K562 (cell line): ENCODE measurements at regions not wholly inside any gene's neighbourhood (a gene's known extent, or its start where the extent isn't known, plus 50 kb on each side); places are given as distances from the start of the nearest gene placed in this dataset.

ENCODE experiments used
- ETV6 ChIP-seq, 3 experiments: fragments of 150-350 bp in 1 of 3; sonication (generic) in 1 of 3; formaldehyde crosslinking in 1 of 3; IDR thresholded peaks; 2 replicates each; pipeline versions ENCODE4 v1.6.1 to v1.8.0; 2014 to 2022; ENCODE audit warnings: borderline replicate concordance in 2 of 3, low read depth in 2 of 3, antibody characterized with exemption in 1 of 3, low read length in 1 of 3, mild to moderate bottlenecking in 1 of 3, missing genetic modification reagents in 1 of 3
- FOSL1 ChIP-seq: fragments of 200-800 bp; sonication (Bioruptor generic); conservative IDR thresholded peaks from 2 replicates; pipeline ENCODE4 v1.6.1; 2016; ENCODE audit warnings: missing genetic modification characterization, missing compliant biosample characterization
- NFIX ChIP-seq: fragments of 250-450 bp; sonication (Bioruptor Pico); IDR thresholded peaks from 2 replicates; pipeline ENCODE4 v1.4.0; 2020; ENCODE audit warnings: low read depth, mild to moderate bottlenecking, moderate library complexity
- POLR3A ChIP-seq: IDR thresholded peaks from 2 replicates; pipeline ENCODE4 v1.6.1; 2011; ENCODE audit warnings: borderline replicate concordance, mild to moderate bottlenecking, moderate library complexity; ENCODE audit not compliant: insufficient read length, insufficient read depth; ENCODE audit errors: extremely low read depth
- RNF2 ChIP-seq: sonication (generic); IDR thresholded peaks from 2 replicates; pipeline ENCODE4 v1.6.1; 2016
- TF ChIP-seq, protein P1 (sequence below): sonication (generic); formaldehyde crosslinking; IDR thresholded peaks from 2 replicates; pipeline ENCODE4 v1.8.1; 2023; ENCODE audit warnings: mild to moderate bottlenecking, missing genetic modification reagents, moderate library complexity
- TF ChIP-seq, protein P2 (sequence below): fragments of 450-650 bp; IDR thresholded peaks from 2 replicates; pipeline ENCODE4 v1.6.1; 2016; ENCODE audit warnings: low read depth
- TF ChIP-seq, protein P3 (sequence below): sonication (generic); formaldehyde crosslinking; IDR thresholded peaks from 2 replicates; pipeline ENCODE4 v1.8.0; 2023; ENCODE audit warnings: missing genetic modification reagents, mild to moderate bottlenecking, borderline replicate concordance

DNA sequence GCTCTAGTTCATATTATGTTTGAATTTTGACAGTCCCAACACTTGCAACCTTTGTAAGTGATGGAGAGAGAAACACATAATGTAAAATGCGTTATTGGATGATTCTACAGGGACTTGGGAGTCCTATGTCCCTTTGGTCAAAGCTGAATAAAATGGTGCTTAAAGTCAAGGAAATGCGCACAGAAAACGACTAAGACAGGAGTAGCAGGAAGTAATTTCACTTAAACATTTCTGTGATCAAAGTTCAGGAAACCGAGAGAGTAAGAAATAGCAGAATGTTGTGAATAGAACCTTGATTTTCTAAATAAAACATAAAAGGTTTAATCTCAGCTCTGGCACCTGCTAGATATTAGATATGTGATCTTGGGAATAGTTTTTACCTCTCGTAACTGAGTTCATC lies 2339.2 kb downstream of the MAT2B start (continued):
- TF ChIP-seq ETV6 (IDR thresholded peaks at IDR 0.05; ENCODE audit: borderline replicate concordance in 1 of 2, low read depth in 2 of 2, low read length in 1 of 2), result no peak
- no peak for TF ChIP-seq ETV6 (CRISPR knock-in tag; IDR thresholded peaks at IDR 0.05; ENCODE audit: borderline replicate concordance)
- TF ChIP-seq, protein P1, sequence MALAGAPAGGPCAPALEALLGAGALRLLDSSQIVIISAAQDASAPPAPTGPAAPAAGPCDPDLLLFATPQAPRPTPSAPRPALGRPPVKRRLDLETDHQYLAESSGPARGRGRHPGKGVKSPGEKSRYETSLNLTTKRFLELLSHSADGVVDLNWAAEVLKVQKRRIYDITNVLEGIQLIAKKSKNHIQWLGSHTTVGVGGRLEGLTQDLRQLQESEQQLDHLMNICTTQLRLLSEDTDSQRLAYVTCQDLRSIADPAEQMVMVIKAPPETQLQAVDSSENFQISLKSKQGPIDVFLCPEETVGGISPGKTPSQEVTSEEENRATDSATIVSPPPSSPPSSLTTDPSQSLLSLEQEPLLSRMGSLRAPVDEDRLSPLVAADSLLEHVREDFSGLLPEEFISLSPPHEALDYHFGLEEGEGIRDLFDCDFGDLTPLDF (CRISPR knock-in tag), result no peak
- TF ChIP-seq FOSL1 (tag), result no peak
- TF ChIP-seq, protein P2, sequence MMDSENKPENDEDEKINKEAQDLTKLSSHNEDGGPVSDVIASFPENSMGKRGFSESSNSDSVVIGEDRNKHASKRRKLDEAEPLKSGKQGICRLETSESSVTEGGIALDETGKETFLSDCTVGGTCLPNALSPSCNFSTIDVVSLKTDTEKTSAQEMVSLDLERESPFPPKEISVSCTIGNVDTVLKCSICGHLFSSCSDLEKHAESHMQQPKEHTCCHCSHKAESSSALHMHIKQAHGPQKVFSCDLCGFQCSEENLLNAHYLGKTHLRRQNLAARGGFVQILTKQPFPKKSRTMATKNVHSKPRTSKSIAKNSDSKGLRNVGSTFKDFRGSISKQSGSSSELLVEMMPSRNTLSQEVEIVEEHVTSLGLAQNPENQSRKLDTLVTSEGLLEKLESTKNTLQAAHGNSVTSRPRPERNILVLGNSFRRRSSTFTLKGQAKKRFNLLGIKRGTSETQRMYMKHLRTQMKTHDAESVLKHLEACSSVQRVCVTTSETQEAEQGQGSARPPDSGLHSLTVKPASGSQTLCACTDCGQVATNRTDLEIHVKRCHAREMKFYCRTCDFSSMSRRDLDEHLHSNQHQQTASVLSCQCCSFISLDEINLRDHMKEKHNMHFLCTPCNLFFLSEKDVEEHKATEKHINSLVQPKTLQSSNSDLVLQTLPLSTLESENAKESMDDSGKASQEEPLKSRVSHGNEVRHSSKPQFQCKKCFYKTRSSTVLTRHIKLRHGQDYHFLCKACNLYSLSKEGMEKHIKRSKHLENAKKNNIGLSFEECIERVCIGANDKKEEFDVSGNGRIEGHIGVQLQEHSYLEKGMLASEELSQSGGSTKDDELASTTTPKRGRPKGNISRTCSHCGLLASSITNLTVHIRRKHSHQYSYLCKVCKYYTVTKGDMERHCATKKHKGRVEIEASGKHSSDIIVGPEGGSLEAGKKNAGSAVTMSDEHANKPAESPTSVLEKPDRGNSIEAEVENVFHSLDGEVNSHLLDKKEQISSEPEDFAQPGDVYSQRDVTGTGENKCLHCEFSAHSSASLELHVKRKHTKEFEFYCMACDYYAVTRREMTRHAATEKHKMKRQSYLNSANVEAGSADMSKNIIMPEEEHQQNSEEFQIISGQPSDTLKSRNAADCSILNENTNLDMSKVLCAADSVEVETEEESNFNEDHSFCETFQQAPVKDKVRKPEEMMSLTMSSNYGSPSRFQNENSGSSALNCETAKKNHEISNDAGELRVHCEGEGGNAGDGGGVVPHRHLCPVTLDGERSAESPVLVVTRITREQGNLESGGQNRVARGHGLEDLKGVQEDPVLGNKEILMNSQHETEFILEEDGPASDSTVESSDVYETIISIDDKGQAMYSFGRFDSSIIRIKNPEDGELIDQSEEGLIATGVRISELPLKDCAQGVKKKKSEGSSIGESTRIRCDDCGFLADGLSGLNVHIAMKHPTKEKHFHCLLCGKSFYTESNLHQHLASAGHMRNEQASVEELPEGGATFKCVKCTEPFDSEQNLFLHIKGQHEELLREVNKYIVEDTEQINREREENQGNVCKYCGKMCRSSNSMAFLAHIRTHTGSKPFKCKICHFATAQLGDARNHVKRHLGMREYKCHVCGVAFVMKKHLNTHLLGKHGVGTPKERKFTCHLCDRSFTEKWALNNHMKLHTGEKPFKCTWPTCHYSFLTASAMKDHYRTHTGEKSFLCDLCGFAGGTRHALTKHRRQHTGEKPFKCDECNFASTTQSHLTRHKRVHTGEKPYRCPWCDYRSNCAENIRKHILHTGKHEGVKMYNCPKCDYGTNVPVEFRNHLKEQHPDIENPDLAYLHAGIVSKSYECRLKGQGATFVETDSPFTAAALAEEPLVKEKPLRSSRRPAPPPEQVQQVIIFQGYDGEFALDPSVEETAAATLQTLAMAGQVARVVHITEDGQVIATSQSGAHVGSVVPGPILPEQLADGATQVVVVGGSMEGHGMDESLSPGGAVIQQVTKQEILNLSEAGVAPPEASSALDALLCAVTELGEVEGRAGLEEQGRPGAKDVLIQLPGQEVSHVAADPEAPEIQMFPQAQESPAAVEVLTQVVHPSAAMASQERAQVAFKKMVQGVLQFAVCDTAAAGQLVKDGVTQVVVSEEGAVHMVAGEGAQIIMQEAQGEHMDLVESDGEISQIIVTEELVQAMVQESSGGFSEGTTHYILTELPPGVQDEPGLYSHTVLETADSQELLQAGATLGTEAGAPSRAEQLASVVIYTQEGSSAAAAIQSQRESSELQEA, result no peak
- no peak for TF ChIP-seq NFIX (CRISPR knock-in tag)
- no peak for TF ChIP-seq POLR3A
- TF ChIP-seq, protein P3, sequence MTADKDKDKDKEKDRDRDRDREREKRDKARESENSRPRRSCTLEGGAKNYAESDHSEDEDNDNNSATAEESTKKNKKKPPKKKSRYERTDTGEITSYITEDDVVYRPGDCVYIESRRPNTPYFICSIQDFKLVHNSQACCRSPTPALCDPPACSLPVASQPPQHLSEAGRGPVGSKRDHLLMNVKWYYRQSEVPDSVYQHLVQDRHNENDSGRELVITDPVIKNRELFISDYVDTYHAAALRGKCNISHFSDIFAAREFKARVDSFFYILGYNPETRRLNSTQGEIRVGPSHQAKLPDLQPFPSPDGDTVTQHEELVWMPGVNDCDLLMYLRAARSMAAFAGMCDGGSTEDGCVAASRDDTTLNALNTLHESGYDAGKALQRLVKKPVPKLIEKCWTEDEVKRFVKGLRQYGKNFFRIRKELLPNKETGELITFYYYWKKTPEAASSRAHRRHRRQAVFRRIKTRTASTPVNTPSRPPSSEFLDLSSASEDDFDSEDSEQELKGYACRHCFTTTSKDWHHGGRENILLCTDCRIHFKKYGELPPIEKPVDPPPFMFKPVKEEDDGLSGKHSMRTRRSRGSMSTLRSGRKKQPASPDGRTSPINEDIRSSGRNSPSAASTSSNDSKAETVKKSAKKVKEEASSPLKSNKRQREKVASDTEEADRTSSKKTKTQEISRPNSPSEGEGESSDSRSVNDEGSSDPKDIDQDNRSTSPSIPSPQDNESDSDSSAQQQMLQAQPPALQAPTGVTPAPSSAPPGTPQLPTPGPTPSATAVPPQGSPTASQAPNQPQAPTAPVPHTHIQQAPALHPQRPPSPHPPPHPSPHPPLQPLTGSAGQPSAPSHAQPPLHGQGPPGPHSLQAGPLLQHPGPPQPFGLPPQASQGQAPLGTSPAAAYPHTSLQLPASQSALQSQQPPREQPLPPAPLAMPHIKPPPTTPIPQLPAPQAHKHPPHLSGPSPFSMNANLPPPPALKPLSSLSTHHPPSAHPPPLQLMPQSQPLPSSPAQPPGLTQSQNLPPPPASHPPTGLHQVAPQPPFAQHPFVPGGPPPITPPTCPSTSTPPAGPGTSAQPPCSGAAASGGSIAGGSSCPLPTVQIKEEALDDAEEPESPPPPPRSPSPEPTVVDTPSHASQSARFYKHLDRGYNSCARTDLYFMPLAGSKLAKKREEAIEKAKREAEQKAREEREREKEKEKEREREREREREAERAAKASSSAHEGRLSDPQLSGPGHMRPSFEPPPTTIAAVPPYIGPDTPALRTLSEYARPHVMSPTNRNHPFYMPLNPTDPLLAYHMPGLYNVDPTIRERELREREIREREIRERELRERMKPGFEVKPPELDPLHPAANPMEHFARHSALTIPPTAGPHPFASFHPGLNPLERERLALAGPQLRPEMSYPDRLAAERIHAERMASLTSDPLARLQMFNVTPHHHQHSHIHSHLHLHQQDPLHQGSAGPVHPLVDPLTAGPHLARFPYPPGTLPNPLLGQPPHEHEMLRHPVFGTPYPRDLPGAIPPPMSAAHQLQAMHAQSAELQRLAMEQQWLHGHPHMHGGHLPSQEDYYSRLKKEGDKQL (CRISPR knock-in tag), result no peak
- no peak for TF ChIP-seq RNF2
